H9 (cell line): ENCODE measurements at regions not wholly inside any gene's neighbourhood (a gene's known extent, or its start where the extent isn't known, plus 50 kb on each side); places are given as distances from the start of the nearest gene placed in this dataset.

Source experiments
- DNase-seq: peaks from one replicate; pipeline ENCODE4 v3.0.0-alpha.2; 2017
- H2AFZ ChIP-seq: one replicate; pipeline ENCODE4 v1.6.1; 2013; ENCODE audit warnings: mild to moderate bottlenecking, low read length, control low read depth, moderate library complexity
- H2AK5ac ChIP-seq: 2 replicates; pipeline ENCODE4 v1.6.1; 2013; ENCODE audit warnings: low read length, control low read depth, mixed read lengths; ENCODE audit not compliant: insufficient read length
- H2BK120ac ChIP-seq: one replicate; pipeline ENCODE4 v1.6.1; 2013; ENCODE audit warnings: low read depth, mild to moderate bottlenecking, low read length, control low read depth, inconsistent platforms; ENCODE audit not compliant: poor library complexity, severe bottlenecking
- H2BK12ac ChIP-seq: 2 replicates; pipeline ENCODE4 v1.6.1; 2013; ENCODE audit warnings: low read length, control low read depth, mixed read lengths, low read depth; ENCODE audit not compliant: insufficient read length
- H2BK15ac ChIP-seq: 2 replicates; pipeline ENCODE4 v1.6.1; 2013; ENCODE audit warnings: low read depth, low read length, control low read depth
- H2BK20ac ChIP-seq: one replicate; pipeline ENCODE4 v1.6.1; 2013; ENCODE audit warnings: low read depth, mild to moderate bottlenecking, low read length, control low read depth, inconsistent platforms; ENCODE audit not compliant: poor library complexity, severe bottlenecking
- H2BK5ac ChIP-seq: 2 replicates; pipeline ENCODE4 v1.6.1; 2013; ENCODE audit warnings: low read length, control low read depth, mixed read lengths; ENCODE audit not compliant: insufficient read length
- H3K14ac ChIP-seq: 2 replicates; pipeline ENCODE4 v1.6.1; 2013; ENCODE audit warnings: low read length, control low read depth; ENCODE audit not compliant: insufficient read depth
- H3K18ac ChIP-seq: 2 replicates; pipeline ENCODE4 v1.6.1; 2013; ENCODE audit warnings: low read depth, mild to moderate bottlenecking, mixed read lengths, low read length, control low read depth; ENCODE audit not compliant: insufficient read length
- H3K23ac ChIP-seq: 2 replicates; pipeline ENCODE4 v1.6.1; 2013; ENCODE audit warnings: low read length, control low read depth, mixed read lengths, low read depth; ENCODE audit not compliant: insufficient read length
- H3K23me2 ChIP-seq: 2 replicates; pipeline ENCODE4 v1.6.1; 2013; ENCODE audit warnings: low read depth, mild to moderate bottlenecking, mixed read lengths, low read length, control low read depth; ENCODE audit not compliant: insufficient read length, poor library complexity, severe bottlenecking
- H3K27ac ChIP-seq: 2 replicates; pipeline ENCODE4 v1.5.1; 2013; ENCODE audit warnings: low read length, control low read depth, mixed read lengths, low read depth; ENCODE audit not compliant: insufficient read length
- H3K27me3 ChIP-seq: 2 replicates; pipeline ENCODE4 v1.6.1; 2013; ENCODE audit warnings: low read length, control low read depth, inconsistent platforms; ENCODE audit not compliant: insufficient read depth
- H3K4ac ChIP-seq: 2 replicates; pipeline ENCODE4 v1.6.1; 2013; ENCODE audit warnings: low read depth, mild to moderate bottlenecking, control low read depth, inconsistent platforms, low read length, moderate library complexity
- H3K4me1 ChIP-seq: 2 replicates; pipeline ENCODE4 v1.6.1; 2013; ENCODE audit warnings: low read length, control low read depth, inconsistent platforms; ENCODE audit not compliant: insufficient read depth
- H3K4me2 ChIP-seq: 2 replicates; pipeline ENCODE4 v1.6.1; 2013; ENCODE audit warnings: low read length, control low read depth, mixed read lengths; ENCODE audit not compliant: insufficient read length, insufficient read depth
- H3K56ac ChIP-seq: 2 replicates; pipeline ENCODE4 v1.6.1; 2013; ENCODE audit warnings: low read depth, mild to moderate bottlenecking, mixed read lengths, low read length, control low read depth; ENCODE audit not compliant: insufficient read length
- H3K79me1 ChIP-seq: 2 replicates; pipeline ENCODE4 v1.6.1; 2013; ENCODE audit warnings: low read depth, mild to moderate bottlenecking, moderate library complexity, low read length, control low read depth, inconsistent platforms; ENCODE audit not compliant: insufficient read depth, poor library complexity, severe bottlenecking
- H3K79me2 ChIP-seq: 2 replicates; pipeline ENCODE4 v1.6.1; 2013; ENCODE audit warnings: low read length, control low read depth, inconsistent platforms; ENCODE audit not compliant: insufficient read depth
- H3K9ac ChIP-seq: 2 replicates; pipeline ENCODE4 v1.6.1; 2013; ENCODE audit warnings: low read length, control low read depth, mixed read lengths; ENCODE audit not compliant: insufficient read length; ENCODE audit errors: extremely low read depth
- H3K9me3 ChIP-seq: one replicate; pipeline ENCODE4 v1.6.1; 2013; ENCODE audit warnings: low read depth, low read length, inconsistent platforms; ENCODE audit not compliant: control insufficient read depth
- H3T11ph ChIP-seq: one replicate; pipeline ENCODE4 v1.6.1; 2013; ENCODE audit warnings: mild to moderate bottlenecking, low read length, control low read depth, inconsistent platforms
- H4K20me1 ChIP-seq: one replicate; pipeline ENCODE4 v1.6.1; 2013; ENCODE audit not compliant: control insufficient read depth, insufficient read length, insufficient read depth
- H4K5ac ChIP-seq: 2 replicates; pipeline ENCODE4 v1.6.1; 2013; ENCODE audit warnings: low read depth, mild to moderate bottlenecking, mixed read lengths, low read length, control low read depth; ENCODE audit not compliant: insufficient read length
- H4K8ac ChIP-seq: replicated peaks from 2 replicates; pipeline ENCODE4 v1.6.1; 2013; ENCODE audit warnings: low read length, control low read depth, mixed read lengths, low read depth; ENCODE audit not compliant: insufficient read length
- H4K91ac ChIP-seq: 2 replicates; pipeline ENCODE4 v1.6.1; 2013; ENCODE audit warnings: low read depth, mild to moderate bottlenecking, moderate library complexity, mixed read lengths, low read length, control low read depth; ENCODE audit not compliant: insufficient read length
- H3K27ac Mint-ChIP-seq, 3 experiments: 2 replicates in 2 of 3; 3 replicates in 1 of 3; pipeline ENCODE4 v1.8.0; 2020 to 2021; ENCODE audit warnings: mixed read lengths in 3 of 3, mild to moderate bottlenecking in 1 of 3, moderate library complexity in 1 of 3
- H3K27me3 Mint-ChIP-seq: 2 replicates; pipeline ENCODE4 v1.8.0; 2021; ENCODE audit warnings: low read depth, mild to moderate bottlenecking, moderate library complexity, mixed read lengths
- H3K36me3 Mint-ChIP-seq, 3 experiments: 2 replicates in 2 of 3; 3 replicates in 1 of 3; pipeline ENCODE4 v1.8.0; 2020 to 2021; ENCODE audit warnings: low read depth in 3 of 3, mixed read lengths in 3 of 3; ENCODE audit not compliant: insufficient read depth in 1 of 3
- H3K4me1 Mint-ChIP-seq, 2 experiments: 2 replicates each; pipeline ENCODE4 v1.8.0; 2020; ENCODE audit warnings: mixed read lengths in 2 of 2
- H3K4me3 Mint-ChIP-seq, 2 experiments: 2 replicates in 1 of 2; 3 replicates in 1 of 2; pipeline ENCODE4 v1.8.0; 2020 to 2021; ENCODE audit warnings: mild to moderate bottlenecking in 2 of 2, mixed read lengths in 2 of 2, moderate library complexity in 1 of 2
- H3K9me3 Mint-ChIP-seq, 2 experiments: 2 replicates in 1 of 2; 3 replicates in 1 of 2; pipeline ENCODE4 v1.8.0; 2020; ENCODE audit warnings: mild to moderate bottlenecking in 2 of 2, mixed read lengths in 2 of 2, moderate library complexity in 1 of 2
- CTCF ChIP-seq: fragments of 200-600 bp; sonication (generic); conservative IDR thresholded peaks from 3 replicates; pipeline ENCODE4 v1.8.0; 2021; ENCODE audit warnings: antibody characterized with exemption, mild to moderate bottlenecking
- WGBS: extraction: QIAGEN DNeasy Blood & Tissue Kit; methylation state at CpG from one replicate; pipeline ENCODE4 v1.1.7; 2013; ENCODE audit warnings: missing lambda C conversion rate, low lambda C conversion rate, mixed read lengths; ENCODE audit not compliant: insufficient read length; ENCODE audit errors: extremely low coverage; 5-methylcytosine and 5-hydroxymethylcytosine counted together

DNA sequence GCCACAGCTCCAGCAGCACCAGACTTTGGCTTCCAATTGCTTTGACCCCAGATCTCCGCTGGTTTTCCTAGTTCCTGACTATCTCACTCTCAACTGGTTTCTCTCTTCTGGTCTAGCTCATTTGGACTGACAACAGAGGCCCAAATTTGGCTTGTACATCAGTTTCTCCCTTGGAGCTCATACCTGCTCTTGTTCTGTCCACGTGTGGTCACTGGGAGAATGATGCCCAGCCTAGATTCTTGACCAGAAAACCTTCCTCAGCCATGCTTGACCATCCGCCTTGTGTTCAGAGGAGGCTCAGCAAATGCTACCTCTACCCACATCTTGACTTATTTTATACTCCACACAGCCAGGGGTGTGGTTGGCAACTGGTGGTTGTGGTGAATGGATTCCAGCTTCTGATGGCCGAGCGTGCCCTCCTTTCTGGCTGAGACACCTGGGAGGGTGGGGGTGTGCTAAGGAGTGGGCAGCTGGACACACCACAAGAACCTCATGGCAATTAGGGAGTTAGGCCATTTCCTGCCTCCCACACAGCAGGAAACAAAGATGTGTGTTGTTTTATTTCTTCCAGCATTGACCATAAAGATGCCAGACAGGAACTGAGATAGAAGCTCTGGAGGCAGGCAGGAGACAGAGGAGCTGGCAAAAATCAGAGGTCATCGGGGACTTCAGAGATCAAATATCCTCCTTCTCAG is 93.8 kb upstream of the FAM20A start:
- Histone ChIP-seq H2AFZ (no peak overlapping the region), H2AK5ac (no peak overlapping the region), H3K56ac (no peak overlapping the region), H2BK120ac (no peak overlapping the region), H3K9me3 (no peaks in the 10 kb centered on the region), H2BK15ac (no peak overlapping the region), H3K79me2 (no peaks in the 10 kb centered on the region), H3K27ac (no peak overlapping the region), H3T11ph (no peak overlapping the region), H3K4me1 (0 out of 2 replicates have a peak, but pooled peaks cover 2% of the 10 kb centered on the region), H3K23me2 (no peaks in the 10 kb centered on the region), H4K8ac (no peak overlapping the region), H3K23ac (no peak overlapping the region), H3K14ac (no peak overlapping the region), H2BK5ac (no peak overlapping the region), H3K27me3 (no peaks in the 10 kb centered on the region), H2BK20ac (no peak overlapping the region), H4K91ac (no peak overlapping the region), H3K18ac (no peak overlapping the region), H3K4me2 (no peak overlapping the region), H3K4ac (no peak overlapping the region), H2BK12ac (no peak overlapping the region), H3K79me1 (no peaks in the 10 kb centered on the region), H4K20me1 (no peaks in the 10 kb centered on the region), H4K5ac (no peak overlapping the region), H3K9ac (no peak overlapping the region)
- Mint-ChIP-seq H3K27ac (no peak overlapping the region), H3K36me3 (peaks cover 0 to 9% (median 3%) of the 10 kb centered on the region in 3 experiments; a peak in 2 of 7 replicates), H3K4me1 (peaks cover 0 to 3% of the 10 kb centered on the region in 2 experiments; a peak in 2 of 4 replicates), H3K9me3 (peaks cover 0 to 2% of the 10 kb centered on the region in 2 experiments; a peak in 3 of 5 replicates), H3K27me3 (peaks cover 3% of the 10 kb centered on the region), H3K4me3 (no peak overlapping the region)
- WGBS, result no CpG with 5 or more reads among the region's 6 CpGs
- TF ChIP-seq CTCF, result no peak
- DNase-seq, result no peak
